NCI-H2081 treated with DMSO at 0.1 percent for 48 hours (cell line): ENCODE measurements at regions not wholly inside any gene's neighbourhood (a gene's known extent, or its start where the extent isn't known, plus 50 kb on each side); places are given as distances from the start of the nearest gene placed in this dataset.

Experiments
- DNase-seq: peaks from one replicate; lab custom pipeline; 2025; lab: John Stamatoyannopoulos, UW

- DNase-seq = no peak
Observed at GRCh38 chr12:126843915-126844669, 1422.9 kb upstream of the TMEM132C start.

GRCh38 chr12:126847005-126847629 is 1419.9 kb upstream of the TMEM132C start:
- DNase-seq = no peak

GRCh38 chr12:126855768-126856167 is 1411.2 kb upstream of the TMEM132C start:
- no peak for DNase-seq

GRCh38 chr12:126856958-126857357 is 1410.0 kb upstream of the TMEM132C start:
- no peak for DNase-seq

GRCh38 chr12:126858560-126858959 is 1408.4 kb upstream of the TMEM132C start:
- no peak for DNase-seq

GRCh38 chr12:126860210-126860609 is 1406.8 kb upstream of the TMEM132C start:
- DNase-seq = no peak

GRCh38 chr12:126862500-126862899 is 1404.5 kb upstream of the TMEM132C start:
- DNase-seq = no peak

GRCh38 chr12:126869644-126870043 is 1397.3 kb upstream of the TMEM132C start:
- no peak for DNase-seq

GRCh38 chr12:126873701-126874100 is 1393.3 kb upstream of the TMEM132C start:
- DNase-seq = no peak

GRCh38 chr12:126874427-126875026 is 1392.4 kb upstream of the TMEM132C start:
- DNase-seq = peak; percentile 30

- no peak for DNase-seq
Observed at GRCh38 chr12:126879842-126880241, 1387.1 kb upstream of the TMEM132C start.

GRCh38 chr12:126883697-126884096 is 1383.3 kb upstream of the TMEM132C start:
- DNase-seq = no peak

GRCh38 chr12:126889501-126889900 is 1377.5 kb upstream of the TMEM132C start:
- no peak for DNase-seq

GRCh38 chr12:126890097-126890496 is 1376.9 kb upstream of the TMEM132C start:
- DNase-seq = no peak

- DNase-seq = no peak
Observed at GRCh38 chr12:126891789-126892188, 1375.2 kb upstream of the TMEM132C start.

GRCh38 chr12:126895951-126896913 is 1370.7 kb upstream of the TMEM132C start:
- DNase-seq = no peak

- no peak for DNase-seq
Observed at GRCh38 chr12:126897102-126897501, 1369.9 kb upstream of the TMEM132C start.

- no peak for DNase-seq
Observed at GRCh38 chr12:126897778-126898177, 1369.2 kb upstream of the TMEM132C start.

- no peak for DNase-seq
Observed at GRCh38 chr12:126898562-126898961, 1368.4 kb upstream of the TMEM132C start.

GRCh38 chr12:126899926-126900792 is 1366.8 kb upstream of the TMEM132C start:
- no peak for DNase-seq
